HG03175 (cell line): ENCODE measurements at regions not wholly inside any gene's neighbourhood (a gene's known extent, or its start where the extent isn't known, plus 50 kb on each side); places are given as distances from the start of the nearest gene placed in this dataset.

Experiments
- ATAC-seq: cut with Tn5 transposase; IDR thresholded peaks from one replicate; pipeline ENCODE4 v1.9.1; 2021; ENCODE audit warnings: mild to moderate bottlenecking, moderate library complexity; ENCODE audit not compliant: unreplicated experiment

GRCh38 chr13:89749888-89750287, 1597.6 kb upstream of the MIR17HG start:
- ATAC-seq: no peak

DNA sequence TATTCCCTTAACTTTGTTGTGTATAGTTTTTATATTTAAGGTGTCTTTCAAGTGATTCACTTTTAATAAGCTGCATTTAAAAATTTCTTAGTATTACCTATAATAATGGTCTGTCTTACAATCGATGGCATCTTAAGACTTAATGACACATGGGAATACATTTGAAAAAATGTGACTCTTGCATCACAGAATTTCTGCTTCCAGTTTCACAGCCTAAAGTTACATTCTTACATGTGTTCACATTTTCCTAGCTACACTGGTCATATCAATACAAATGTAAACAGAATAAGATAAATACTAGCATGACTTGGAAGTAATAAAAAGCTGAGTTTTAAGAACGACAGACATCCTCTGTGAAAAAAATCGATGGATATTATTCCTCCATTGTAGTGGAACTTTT, 1597.1 kb upstream of the MIR17HG start:
- no peak for ATAC-seq

DNA sequence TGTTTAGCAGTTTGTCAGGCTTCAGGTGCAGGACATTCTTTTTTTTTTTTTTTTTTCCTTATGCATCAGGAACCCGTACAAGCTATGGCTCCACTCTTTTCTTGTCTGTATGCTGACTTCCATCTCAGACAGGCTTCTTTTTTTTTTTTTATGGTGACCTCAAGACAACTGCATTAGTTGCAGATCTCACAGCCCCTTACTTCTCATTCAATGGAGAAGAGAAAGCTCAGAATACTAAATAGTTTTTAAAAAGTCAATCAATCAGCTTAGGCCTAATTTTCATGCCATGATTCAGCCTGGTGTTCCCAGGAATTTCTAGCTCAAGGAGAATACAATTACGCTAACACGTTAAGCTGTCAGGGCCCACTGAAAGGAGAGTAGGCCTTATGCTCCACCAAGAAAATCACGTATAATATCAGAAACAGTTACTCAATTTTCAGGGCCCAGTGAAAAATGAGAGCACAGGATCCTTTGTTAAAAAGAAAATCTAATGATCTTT, 1596.0 kb upstream of the MIR17HG start:
- ATAC-seq: no peak

- ATAC-seq: no peak
Measured at GRCh38 chr13:89752394-89752793, 1595.1 kb upstream of the MIR17HG start.

DNA sequence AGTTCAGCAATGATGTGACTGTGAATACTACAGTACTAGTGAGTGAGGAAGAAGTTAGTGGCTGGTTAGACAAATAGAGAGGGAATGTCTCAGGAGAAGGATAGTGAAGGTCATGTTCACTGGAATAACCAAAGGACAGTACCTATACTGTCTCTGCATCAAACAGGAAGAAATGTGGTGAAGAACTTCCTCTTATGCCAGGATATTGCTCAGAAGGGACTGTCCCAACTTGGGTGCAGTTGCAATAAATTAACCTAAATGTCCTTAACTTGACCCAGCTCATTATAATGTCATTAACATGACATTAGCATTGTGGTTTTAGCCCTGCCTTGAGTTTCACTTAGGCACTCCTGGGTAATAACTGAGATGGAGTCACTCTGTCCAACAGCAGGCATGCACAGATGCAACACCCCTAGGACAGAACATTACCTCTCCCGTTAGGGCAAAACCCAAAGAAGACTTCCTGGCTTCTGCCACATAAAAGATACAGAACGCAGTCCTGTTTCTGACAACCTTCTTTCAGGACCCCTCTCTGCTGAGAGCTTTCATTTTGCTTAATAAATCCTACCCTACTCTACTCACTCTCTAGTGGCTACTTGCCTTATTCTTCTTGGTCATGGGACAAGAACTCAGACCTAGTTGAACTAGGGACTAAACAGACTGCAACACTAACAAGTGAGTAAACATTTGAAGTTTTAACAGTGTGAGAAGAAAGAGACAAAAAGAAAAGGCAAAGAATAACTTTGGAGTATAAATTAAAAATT, 1591.6 kb upstream of the MIR17HG start:
- ATAC-seq: no peak

- ATAC-seq: no peak
Measured at GRCh38 chr13:89763005-89763404, 1584.5 kb upstream of the MIR17HG start.

GRCh38 chr13:89783221-89783755, 1564.2 kb upstream of the MIR17HG start:
- no peak for ATAC-seq

DNA sequence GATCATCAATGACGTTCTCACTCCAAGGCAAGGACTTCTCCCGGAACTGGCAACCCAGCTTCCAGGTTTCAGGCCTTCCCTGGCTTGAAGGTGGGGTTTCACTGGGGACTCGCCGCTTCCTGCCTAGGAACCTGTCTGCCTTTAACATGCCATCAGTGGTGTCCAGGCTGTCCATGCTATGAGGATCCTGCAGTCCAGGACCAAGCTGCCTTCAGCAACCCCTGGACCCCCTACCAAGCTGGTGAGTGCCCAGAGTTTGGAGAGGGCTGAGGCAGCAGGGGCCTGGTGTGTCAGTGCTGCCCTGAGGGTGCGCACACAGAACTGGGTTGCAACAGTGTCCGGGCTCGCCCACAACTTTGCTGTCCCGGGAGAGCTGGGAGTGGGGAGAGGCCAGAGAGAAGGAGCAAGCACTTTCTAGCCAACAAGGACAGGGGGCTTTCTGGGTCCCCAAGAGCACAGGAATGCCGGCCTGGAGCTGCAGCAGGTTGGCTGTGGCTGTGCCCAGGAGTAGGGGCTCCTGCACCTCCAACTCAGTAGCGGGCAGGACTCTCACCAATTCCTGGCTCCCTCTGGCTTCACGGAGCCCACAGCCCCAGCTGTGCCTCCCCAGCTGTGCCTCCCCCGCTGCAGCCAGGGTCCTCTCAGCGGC, 1563.2 kb upstream of the MIR17HG start:
- ATAC-seq: no peak

DNA sequence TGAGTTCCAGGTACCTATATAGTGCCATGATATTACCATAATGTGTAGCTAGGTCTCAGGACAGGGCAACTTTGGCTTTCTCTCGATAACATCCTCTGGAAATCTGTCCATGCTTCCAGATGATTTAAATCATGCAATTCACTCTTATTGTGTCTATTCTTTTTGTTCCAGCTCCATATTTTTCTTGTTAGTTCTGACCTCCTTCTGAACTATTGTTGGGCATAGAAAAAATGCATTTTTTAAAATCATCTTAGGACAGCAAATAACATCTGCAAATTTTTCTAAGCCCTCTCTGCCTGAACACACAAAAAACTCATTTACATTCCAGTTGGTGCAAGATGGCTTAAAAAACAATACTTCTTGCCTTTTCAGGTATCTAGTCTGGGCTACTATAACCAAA, 1561.0 kb upstream of the MIR17HG start:
- ATAC-seq: no peak

GRCh38 chr13:89790696-89791095, 1556.8 kb upstream of the MIR17HG start:
- ATAC-seq: no peak

GRCh38 chr13:89791971-89792630, 1555.4 kb upstream of the MIR17HG start:
- no peak for ATAC-seq

DNA sequence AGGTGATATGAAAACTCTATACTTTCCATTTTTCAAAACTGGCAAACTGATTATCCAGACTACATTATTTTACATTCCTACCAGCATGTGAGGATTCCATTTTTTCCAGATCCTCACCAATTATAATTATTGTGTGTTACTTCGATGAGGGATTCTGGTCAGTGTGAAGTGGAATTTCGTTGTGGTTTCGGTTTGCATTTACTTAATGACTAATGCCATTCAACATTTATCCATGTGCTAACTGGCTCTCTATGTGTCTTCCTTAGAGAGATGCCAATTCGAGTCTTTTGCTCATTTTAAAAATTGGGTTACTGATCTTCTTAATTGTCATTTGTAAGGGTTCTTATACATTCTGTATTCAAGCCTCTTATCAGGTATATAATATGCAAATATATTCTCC, 1551.3 kb upstream of the MIR17HG start:
- no peak for ATAC-seq

- no peak for ATAC-seq
Measured at GRCh38 chr13:89803839-89804238, 1543.6 kb upstream of the MIR17HG start.

GRCh38 chr13:89806594-89806993, 1540.9 kb upstream of the MIR17HG start:
- no peak for ATAC-seq

- ATAC-seq: no peak
Measured at GRCh38 chr13:89812856-89813255, 1534.6 kb upstream of the MIR17HG start.

- ATAC-seq: no peak
Measured at GRCh38 chr13:89816404-89816803, 1531.1 kb upstream of the MIR17HG start.

GRCh38 chr13:89822467-89822866, 1525.0 kb upstream of the MIR17HG start:
- ATAC-seq: no peak

DNA sequence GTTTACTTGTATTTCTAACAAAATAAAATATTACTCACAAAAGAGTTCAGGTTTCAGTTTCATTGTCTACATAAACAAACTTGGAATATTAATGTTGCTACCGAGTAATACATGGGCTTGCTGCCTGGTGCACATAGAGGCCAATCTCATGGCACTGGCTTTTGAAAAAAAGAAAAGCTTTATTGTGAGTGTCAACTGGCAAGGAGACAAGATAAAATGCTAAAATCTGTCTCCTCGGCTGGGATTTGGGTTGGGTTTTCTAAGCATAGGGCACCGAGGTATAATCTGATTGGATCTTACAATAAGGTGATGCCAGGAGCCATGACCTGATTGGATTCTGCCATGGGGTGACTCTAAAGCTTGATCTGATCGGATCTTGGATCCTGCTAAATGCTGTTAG, 1519.9 kb upstream of the MIR17HG start:
- no peak for ATAC-seq

- ATAC-seq: no peak
Measured at GRCh38 chr13:89828506-89828905, 1519.0 kb upstream of the MIR17HG start.

DNA sequence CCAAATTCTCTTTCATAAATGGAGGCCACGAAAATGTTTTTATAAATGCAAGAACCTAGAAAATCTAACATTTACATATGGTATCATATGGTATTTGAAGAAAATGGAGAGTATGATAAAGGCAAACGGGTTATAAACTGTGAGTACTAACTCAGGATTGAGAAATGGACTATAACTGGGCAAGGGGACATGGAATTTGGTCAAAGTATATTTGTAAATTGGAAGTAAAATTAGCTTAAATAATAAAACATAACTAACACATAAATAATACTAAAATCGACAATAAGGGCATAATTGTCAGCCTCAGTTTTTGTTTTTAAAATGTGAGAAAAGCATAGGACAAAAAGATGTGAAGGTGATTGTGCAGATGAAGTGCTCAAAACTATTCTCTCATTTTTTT, 1516.3 kb upstream of the MIR17HG start:
- no peak for ATAC-seq

- ATAC-seq: no peak
Measured at GRCh38 chr13:89832827-89833226, 1514.7 kb upstream of the MIR17HG start.

- ATAC-seq: no peak
Measured at GRCh38 chr13:89843621-89844020, 1503.9 kb upstream of the MIR17HG start.
